ENCODE measurements at regions not wholly inside any gene's neighbourhood (a gene's known extent, or its start where the extent isn't known, plus 50 kb on each side); places are given as distances from the start of the nearest gene placed in this dataset.

GRCh38 chr18:44518666-44519065 is 162.0 kb upstream of the SETBP1 start:
- TF ChIP-seq CTCF (IDR thresholded peaks at IDR 0.05), result no peak
- TF ChIP-seq EP300 (IDR thresholded peaks at IDR 0.05), result no peak
- TF ChIP-seq POLR2A (IDR thresholded peaks at IDR 0.05), result no peak
- no peak for TF ChIP-seq POLR2AphosphoS5 (IDR thresholded peaks at IDR 0.05)

All from suprapubic skin (tissue), 4 donors.